ENCODE measurements at regions not wholly inside any gene's neighbourhood (a gene's known extent, or its start where the extent isn't known, plus 50 kb on each side); places are given as distances from the start of the nearest gene placed in this dataset.

DNA sequence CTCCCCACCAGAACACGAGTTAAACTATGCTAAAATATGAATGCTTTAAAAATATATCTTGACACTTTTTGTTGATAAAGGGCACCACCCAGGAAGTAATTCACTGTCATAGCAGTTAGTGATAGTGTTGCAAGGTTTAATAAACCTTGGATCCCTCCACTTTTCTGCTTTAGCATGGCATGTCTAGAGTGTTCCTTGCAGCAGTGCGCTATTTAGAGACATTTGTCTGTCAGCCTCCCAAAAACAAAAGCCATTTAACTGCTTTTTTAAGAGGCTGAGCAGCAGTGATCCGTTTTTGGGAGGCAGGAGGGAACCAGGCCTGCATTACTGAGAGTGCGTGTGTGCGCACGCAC lies 69.6 kb upstream of the RAB11FIP2 start:
- in situ Hi-C loops (cut with HindIII; ENCODE audit: low pct_unique_long_range_greater_than_20kb, low sequenced_read_pairs): no loop called here
- DNase-seq (ENCODE audit: low read depth, low spot score): no peak

DNA sequence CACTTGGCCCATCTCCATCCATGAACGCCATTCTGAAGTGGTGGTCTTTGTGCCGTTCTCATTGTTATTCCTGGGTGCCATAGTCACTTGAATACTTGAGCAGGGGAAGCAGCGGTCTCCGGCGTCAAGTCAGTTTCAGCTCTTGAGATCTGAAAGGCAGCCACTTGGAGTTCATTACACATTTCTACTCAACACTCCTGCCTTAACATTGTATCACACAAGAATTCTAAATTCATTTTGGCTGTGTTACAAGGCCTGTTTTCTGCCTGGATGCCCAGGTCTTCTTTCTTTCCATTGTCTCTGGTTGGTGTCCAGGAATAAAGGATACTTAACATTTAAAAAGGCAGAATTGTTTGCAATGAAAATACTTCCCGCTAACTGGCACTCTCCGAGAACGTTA lies 69.0 kb upstream of the RAB11FIP2 start:
- in situ Hi-C loops (cut with HindIII; ENCODE audit: low pct_unique_long_range_greater_than_20kb, low sequenced_read_pairs): no loop called here
- no peak for DNase-seq (ENCODE audit: low read depth, low spot score)

DNA sequence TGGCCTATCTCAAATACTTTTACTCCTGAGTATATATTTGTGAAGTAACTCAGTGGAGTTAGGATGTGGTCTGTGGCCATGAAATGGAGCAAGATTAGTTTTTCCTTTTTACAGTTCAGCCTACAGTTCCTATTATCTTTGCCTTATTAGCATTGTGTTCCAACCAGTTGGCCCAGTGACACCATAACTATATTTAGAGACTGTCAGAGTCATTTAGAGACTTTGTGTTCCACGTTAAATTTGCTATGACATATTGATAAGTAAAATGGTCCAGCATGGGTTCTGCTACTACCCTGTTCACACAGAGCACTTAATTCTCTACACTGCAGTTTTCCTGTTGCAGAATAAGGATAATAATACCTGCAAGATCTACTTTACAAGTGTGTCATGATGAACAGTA lies 68.3 kb upstream of the RAB11FIP2 start:
- in situ Hi-C loops (cut with HindIII; ENCODE audit: low pct_unique_long_range_greater_than_20kb, low sequenced_read_pairs): no loop called here
- no peak for DNase-seq (ENCODE audit: low read depth, low spot score)

DNA sequence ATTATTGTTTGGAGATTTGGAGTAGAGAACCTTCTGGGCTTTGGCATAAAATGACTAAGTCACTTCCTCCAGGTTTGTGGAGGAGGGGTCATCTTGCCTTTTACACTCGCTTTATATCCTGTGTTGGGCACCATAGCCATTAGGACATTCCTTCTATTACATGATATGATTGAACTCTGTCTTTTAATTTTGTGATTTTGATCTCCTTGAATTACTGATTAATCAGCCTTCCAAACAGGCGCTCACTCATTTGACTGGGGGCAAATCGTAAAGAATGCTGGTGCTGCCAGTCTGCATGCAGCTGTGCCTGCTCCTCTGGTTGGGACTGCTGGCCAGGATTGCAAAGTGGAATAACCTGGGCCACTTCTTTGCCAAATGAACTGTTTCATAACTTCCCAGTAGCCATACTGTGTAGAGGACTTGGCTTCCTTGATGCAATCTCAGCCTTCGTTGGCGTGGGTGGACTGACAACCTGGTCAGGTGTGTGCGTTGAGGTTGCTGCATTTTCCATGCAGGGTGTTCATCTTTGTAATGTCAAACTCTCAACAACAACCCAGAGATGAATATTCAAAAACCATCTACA lies 65.9 kb upstream of the RAB11FIP2 start:
- DNase-seq (ENCODE audit: low read depth, low spot score): no peak
- in situ Hi-C loops (cut with HindIII; ENCODE audit: low pct_unique_long_range_greater_than_20kb, low sequenced_read_pairs): no loop called here

DNA sequence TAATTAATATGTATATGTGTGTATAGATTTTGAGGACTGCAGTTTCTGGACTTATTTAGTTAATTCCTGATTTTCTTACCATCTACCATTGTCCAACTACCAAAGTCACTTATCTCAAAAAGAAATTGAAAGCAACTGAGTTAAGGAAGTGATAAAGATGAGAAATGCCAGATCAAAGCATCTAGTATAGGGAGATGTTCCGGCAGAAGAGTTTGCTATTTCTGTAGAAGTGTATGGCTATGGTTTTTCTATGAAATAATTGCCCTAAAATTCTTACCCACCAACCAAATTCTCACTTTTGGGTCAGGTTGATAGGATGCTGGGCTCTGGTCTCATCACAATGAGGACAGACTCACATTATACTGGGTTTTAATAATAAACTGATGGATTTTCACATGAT lies 64.0 kb upstream of the RAB11FIP2 start:
- in situ Hi-C loops (cut with HindIII; ENCODE audit: low pct_unique_long_range_greater_than_20kb, low sequenced_read_pairs): no loop called here
- DNase-seq (ENCODE audit: low read depth, low spot score): no peak

DNA sequence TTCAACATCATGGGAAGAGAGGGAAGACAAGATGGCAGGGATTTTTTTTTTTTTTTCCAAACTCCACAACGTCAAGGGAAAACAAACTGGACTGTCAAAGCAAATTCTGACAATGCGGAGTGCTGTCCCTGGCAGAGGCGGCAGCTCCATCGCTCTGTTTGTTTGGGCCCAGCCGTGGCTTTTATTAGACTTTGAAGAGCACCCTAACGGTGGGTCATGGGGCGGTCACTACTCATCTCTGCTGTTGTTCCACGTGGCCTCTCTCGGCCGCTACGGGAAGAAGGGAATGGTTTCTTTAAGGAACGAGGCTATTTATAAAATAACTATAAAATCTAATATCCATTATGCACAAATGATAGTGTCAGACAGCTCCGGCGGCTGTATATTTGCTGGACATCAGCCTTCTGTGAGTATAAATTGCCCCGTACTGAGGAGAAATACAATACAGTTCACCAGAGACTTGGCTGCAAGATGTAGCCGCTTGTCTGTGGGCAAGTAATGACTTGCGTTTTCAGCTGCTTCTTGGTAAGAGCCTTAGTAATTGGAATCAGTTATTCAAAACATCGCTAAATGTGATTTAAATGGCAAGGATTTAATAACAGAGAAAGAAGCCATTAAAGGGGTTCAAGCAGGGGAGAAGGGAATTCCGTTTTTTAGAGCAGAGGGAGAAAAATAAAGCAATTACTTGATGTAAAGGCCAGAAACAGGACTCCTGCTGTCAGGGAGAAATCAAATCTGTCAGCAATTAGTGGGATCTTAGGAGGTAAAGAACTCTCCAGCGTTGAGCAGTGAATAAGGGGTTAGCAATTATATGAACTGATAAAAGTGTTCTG lies 61.7 kb upstream of the RAB11FIP2 start:
- in situ Hi-C loops (cut with HindIII; ENCODE audit: low pct_unique_long_range_greater_than_20kb, low sequenced_read_pairs): no loop called here
- no peak for DNase-seq (ENCODE audit: low read depth, low spot score)

- no peak for DNase-seq (ENCODE audit: low read depth, low spot score)
- in situ Hi-C loops (cut with HindIII; ENCODE audit: low pct_unique_long_range_greater_than_20kb, low sequenced_read_pairs): no loop called here
Observed at GRCh38 chr10:118107541-118107940, 60.8 kb upstream of the RAB11FIP2 start.

DNA sequence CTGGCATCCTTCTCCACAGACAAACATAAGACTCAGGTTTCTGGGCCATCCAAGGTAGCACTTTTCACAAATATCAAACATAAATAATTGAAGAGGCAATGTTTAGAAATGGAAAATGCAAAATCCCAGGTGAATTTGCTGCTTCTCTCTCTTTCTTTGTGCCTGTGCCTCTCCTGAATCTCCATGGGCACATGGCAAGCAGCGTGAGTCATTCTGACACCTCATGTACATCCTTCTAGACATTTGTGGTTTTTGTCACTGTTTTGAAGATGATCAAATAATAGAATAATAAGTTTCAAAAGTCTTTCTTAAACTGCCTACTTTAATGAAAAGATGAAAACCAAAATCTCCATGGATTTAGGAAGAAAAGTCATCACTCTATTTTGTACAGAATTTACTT lies 60.3 kb upstream of the RAB11FIP2 start:
- in situ Hi-C loops (cut with HindIII; ENCODE audit: low pct_unique_long_range_greater_than_20kb, low sequenced_read_pairs): no loop called here
- DNase-seq (ENCODE audit: low read depth, low spot score): no peak

GRCh38 chr10:118106426-118106825 lies 59.7 kb upstream of the RAB11FIP2 start:
- in situ Hi-C loops (cut with HindIII; ENCODE audit: low pct_unique_long_range_greater_than_20kb, low sequenced_read_pairs): no loop called here
- peak; percentile 48 for DNase-seq (ENCODE audit: low read depth, low spot score)

- in situ Hi-C loops (cut with HindIII; ENCODE audit: low pct_unique_long_range_greater_than_20kb, low sequenced_read_pairs): no loop called here
Observed at GRCh38 chr10:118102121-118102520, 55.4 kb upstream of the RAB11FIP2 start.

GRCh38 chr10:118101501-118101900 lies 54.8 kb upstream of the RAB11FIP2 start:
- DNase-seq (ENCODE audit: low read depth, low spot score): peak; percentile 1
- in situ Hi-C loops (cut with HindIII; ENCODE audit: low pct_unique_long_range_greater_than_20kb, low sequenced_read_pairs): no loop called here

More at GRCh38 chr10:118102121-118102520, 55.4 kb upstream of the RAB11FIP2 start:
- no peak for DNase-seq (ENCODE audit: low read depth, low spot score)

Measured in SK-MEL-5 (cell line).